BLaER1 treated with 17β-estradiol and CSF1 and Interleukin-3, amounts not matched to agents 10 nM and 100 nM (cell line): ENCODE measurements at regions not wholly inside any gene's neighbourhood (a gene's known extent, or its start where the extent isn't known, plus 50 kb on each side); places are given as distances from the start of the nearest gene placed in this dataset.
A peak's percentile ranks its signal among the peaks of the same experiment; 100 is the strongest.

Experiments
- H3K27ac ChIP-seq, 11 experiments: shearing (Covaris generic); formaldehyde crosslinking; 2 replicates each; pipeline ENCODE4 v1.8.1; 2022
- H3K27me3 ChIP-seq, 11 experiments: shearing (Covaris generic); formaldehyde crosslinking; 2 replicates each; pipeline ENCODE4 v1.8.1; 2022
- H3K36me3 ChIP-seq, 11 experiments: shearing (Covaris generic); formaldehyde crosslinking; 2 replicates each; pipeline ENCODE4 v1.8.1; 2022
- H3K4me1 ChIP-seq, 10 experiments: shearing (Covaris generic); formaldehyde crosslinking; 2 replicates each; pipeline ENCODE4 v1.8.1; 2022
- H3K4me2 ChIP-seq, 11 experiments: shearing (Covaris generic); formaldehyde crosslinking; 2 replicates each; pipeline ENCODE4 v1.8.1; 2022
- H3K4me3 ChIP-seq, 10 experiments: shearing (Covaris generic); formaldehyde crosslinking; 2 replicates each; pipeline ENCODE4 v1.8.1; 2022
- H3K9ac ChIP-seq, 11 experiments: shearing (Covaris generic); formaldehyde crosslinking; 2 replicates each; pipeline ENCODE4 v1.8.1; 2022
- H3K9me3 ChIP-seq, 11 experiments: shearing (Covaris generic); formaldehyde crosslinking; replicated peaks in 1 of 11; 2 replicates each; pipeline ENCODE4 v1.8.1; 2022
- H4K20me1 ChIP-seq, 11 experiments: shearing (Covaris generic); formaldehyde crosslinking; 2 replicates each; pipeline ENCODE4 v1.8.1; 2022
- Cebpa-rat ChIP-seq, 11 experiments: shearing (Covaris generic); IDR thresholded peaks; 2 replicates each; pipeline ENCODE4 v1.8.1; 2022

DNA sequence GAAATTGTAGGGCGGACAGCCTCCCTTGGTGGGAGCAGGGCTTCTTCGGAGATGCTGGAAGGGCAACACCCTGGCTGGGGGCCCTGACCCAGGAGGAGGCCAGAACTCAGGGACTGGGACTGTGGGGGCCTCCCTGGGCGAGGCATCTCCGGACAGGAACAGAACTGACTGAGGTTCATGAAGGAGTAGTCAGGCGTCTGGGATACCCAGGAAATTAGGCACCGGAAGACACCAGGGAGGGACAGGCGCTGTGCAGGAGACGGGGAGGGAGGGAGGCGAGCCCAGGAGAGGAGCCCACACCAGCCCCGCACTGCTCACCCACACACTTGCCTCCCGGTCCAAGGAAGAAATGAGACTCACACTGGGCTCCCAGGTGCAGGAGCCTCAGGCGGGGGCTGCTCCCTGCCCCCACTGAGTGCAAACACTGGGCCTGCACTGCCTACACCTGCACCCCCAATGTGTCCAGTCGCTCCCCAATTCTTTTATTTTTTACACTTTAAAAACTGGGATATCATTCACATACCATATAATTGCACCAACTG is 262.6 kb upstream of the SFSWAP start:
- no peaks in the 10 kb centered on the region for H3K36me3 ChIP-seq
- no peak overlapping the region for H3K9ac ChIP-seq
- H4K20me1 ChIP-seq, result no peaks in the 10 kb centered on the region
- no peak overlapping the region for H3K4me2 ChIP-seq
- no peak overlapping the region for H3K4me3 ChIP-seq
- TF ChIP-seq Cebpa-rat (IDR thresholded peaks at IDR 0.05), result no peak
- H3K4me1 ChIP-seq, result peaks cover 0 to 7% (median 0%) of the 10 kb centered on the region in 10 experiments; a peak in 1 of 20 replicates
- no peak overlapping the region for H3K27ac ChIP-seq
- peaks cover 0 to 21% (median 8%) of the 10 kb centered on the region in 11 experiments; a peak in 11 of 22 replicates for H3K9me3 ChIP-seq
- no peaks in the 10 kb centered on the region for H3K27me3 ChIP-seq

DNA sequence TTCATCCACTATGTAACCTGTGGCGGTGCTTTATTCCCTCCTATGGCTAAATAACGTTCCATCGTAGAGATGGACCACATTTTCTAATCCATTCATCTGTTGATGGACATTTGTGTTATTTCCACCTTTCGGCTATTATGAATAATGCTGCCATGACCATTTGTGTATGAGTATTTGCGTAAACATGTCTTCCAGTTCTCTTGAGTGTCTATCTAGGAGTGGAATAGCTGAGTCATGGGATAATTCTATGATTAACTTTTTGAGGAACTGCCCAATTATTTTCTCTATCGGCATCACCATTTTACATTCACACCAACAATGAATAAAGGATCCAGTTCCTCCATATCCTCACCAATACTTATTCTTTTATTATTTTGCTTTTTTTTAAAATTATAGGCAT is 261.9 kb upstream of the SFSWAP start:
- H3K9ac ChIP-seq, result no peak overlapping the region
- H4K20me1 ChIP-seq, result no peaks in the 10 kb centered on the region
- peaks cover 0 to 7% (median 0%) of the 10 kb centered on the region in 10 experiments; a peak in 1 of 20 replicates for H3K4me1 ChIP-seq
- H3K4me3 ChIP-seq, result no peak overlapping the region
- H3K27me3 ChIP-seq, result no peaks in the 10 kb centered on the region
- H3K9me3 ChIP-seq, result peaks cover 0 to 21% (median 8%) of the 10 kb centered on the region in 11 experiments; a peak in 11 of 22 replicates
- no peak for TF ChIP-seq Cebpa-rat (IDR thresholded peaks at IDR 0.05)
- H3K36me3 ChIP-seq, result no peaks in the 10 kb centered on the region
- H3K27ac ChIP-seq, result no peak overlapping the region
- no peak overlapping the region for H3K4me2 ChIP-seq

DNA sequence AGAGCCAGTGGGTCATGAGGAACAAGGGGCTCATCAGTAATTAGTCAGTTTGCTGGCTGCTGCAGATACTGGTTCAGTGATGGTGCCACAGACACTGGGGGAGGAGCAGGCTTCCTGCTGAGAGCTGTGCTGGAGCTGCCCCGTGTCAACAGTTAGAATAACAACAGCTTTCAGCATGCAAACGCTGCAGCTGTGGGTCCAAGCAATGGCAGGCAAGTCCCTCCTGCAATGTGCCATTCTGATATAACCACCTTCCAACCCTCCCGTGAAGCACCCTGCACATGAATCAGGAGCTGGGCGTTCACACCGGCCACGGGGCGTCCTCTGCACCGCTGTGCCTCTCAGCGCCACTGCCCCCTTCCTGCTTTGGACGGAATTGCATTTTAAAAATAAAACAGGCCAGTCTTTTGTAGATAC is 258.4 kb upstream of the SFSWAP start:
- Histone ChIP-seq H3K9me3 (peaks cover 0 to 21% (median 8%) of the 10 kb centered on the region in 11 experiments; a peak in 11 of 22 replicates), H3K27ac (no peak overlapping the region), H3K4me1 (peaks cover 0 to 14% (median 7%) of the 10 kb centered on the region in 10 experiments; a peak in 6 of 20 replicates), H3K36me3 (no peaks in the 10 kb centered on the region), H3K27me3 (no peaks in the 10 kb centered on the region), H4K20me1 (no peaks in the 10 kb centered on the region; a peak in 1 of 22 replicates), H3K9ac (no peak overlapping the region), H3K4me3 (no peak overlapping the region), H3K4me2 (0 out of 22 replicates have a peak overlapping the region, but pooled peaks of 1 of the 11 experiments have one; percentile 18)
- TF ChIP-seq Cebpa-rat (IDR thresholded peaks at IDR 0.05), result no peak

DNA sequence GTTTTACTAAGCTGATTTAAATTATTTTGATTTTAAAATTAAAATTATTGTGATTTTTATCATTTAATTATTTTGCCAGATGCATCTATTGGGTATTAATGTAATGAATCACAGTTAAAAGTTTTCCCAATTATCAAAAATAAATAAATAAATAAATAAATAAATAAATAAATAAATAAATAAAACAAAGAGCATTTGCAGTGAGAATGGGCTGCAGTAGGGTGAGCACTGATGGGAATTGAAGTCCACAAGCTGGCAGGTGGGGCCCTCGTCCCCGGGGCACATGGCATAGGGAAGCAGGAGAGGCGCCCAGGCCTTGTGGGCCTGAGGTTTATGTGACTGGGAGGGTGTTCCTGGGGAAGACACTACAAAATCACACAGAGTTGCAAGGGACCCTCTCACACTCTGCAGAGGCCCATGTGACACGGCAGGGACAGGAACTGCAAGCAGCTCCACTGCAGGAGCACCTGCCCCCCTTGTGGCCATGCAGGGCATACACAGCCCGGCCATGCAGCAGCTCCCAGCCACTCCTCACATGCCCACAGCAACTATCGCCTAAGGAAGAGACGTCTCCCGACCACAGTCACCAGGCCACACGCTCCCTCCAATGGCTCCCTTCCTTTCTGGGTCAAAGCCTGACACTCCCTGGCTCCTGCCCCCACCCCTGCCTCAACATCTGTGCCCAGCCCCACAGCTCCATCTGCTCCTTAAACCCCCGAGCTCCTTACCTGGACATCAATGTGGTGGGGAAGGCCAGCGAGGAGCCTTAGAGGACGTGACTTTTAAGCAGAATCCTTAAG is 256.3 kb upstream of the SFSWAP start:
- no peaks in the 10 kb centered on the region; a peak in 1 of 22 replicates for H4K20me1 ChIP-seq
- H3K27me3 ChIP-seq, result no peaks in the 10 kb centered on the region
- no peak overlapping the region for H3K9ac ChIP-seq
- TF ChIP-seq Cebpa-rat (IDR thresholded peaks at IDR 0.05), result no peak
- H3K4me3 ChIP-seq, result no peak overlapping the region
- H3K36me3 ChIP-seq, result no peaks in the 10 kb centered on the region
- peaks cover 0 to 15% (median 8%) of the 10 kb centered on the region in 11 experiments; a peak in 11 of 22 replicates for H3K9me3 ChIP-seq
- H3K4me1 ChIP-seq, result peaks cover 0 to 14% (median 7%) of the 10 kb centered on the region in 10 experiments; a peak in 6 of 20 replicates
- peak overlapping the region in 2 of 11 experiments; percentile 26 to 29; a peak in 1 of 22 replicates for H3K4me2 ChIP-seq
- no peak overlapping the region for H3K27ac ChIP-seq

DNA sequence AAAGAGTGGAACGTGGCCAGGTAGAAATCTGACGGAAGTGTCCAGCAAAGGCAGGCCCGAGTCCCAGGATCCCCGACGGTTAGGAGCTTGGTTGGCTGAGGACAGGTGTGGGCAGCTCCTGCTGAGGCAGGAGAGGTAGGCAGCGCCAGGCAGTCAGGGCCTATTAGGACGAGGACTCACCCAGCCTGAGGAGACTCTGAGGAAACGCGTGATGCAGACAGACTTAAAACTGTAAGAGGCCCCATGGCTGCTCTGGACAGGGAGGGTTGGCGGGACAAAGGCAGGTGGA is 255.7 kb upstream of the SFSWAP start:
- Histone ChIP-seq H3K4me3 (no peak overlapping the region), H3K27me3 (no peaks in the 10 kb centered on the region), H3K9ac (no peak overlapping the region), H3K36me3 (no peaks in the 10 kb centered on the region), H3K4me2 (no peak overlapping the region), H3K4me1 (peaks cover 0 to 14% (median 7%) of the 10 kb centered on the region in 10 experiments; a peak in 6 of 20 replicates), H3K27ac (no peak overlapping the region), H4K20me1 (no peaks in the 10 kb centered on the region; a peak in 1 of 22 replicates), H3K9me3 (peaks cover 0 to 15% (median 8%) of the 10 kb centered on the region in 11 experiments; a peak in 11 of 22 replicates)
- no peak for TF ChIP-seq Cebpa-rat (IDR thresholded peaks at IDR 0.05)

DNA sequence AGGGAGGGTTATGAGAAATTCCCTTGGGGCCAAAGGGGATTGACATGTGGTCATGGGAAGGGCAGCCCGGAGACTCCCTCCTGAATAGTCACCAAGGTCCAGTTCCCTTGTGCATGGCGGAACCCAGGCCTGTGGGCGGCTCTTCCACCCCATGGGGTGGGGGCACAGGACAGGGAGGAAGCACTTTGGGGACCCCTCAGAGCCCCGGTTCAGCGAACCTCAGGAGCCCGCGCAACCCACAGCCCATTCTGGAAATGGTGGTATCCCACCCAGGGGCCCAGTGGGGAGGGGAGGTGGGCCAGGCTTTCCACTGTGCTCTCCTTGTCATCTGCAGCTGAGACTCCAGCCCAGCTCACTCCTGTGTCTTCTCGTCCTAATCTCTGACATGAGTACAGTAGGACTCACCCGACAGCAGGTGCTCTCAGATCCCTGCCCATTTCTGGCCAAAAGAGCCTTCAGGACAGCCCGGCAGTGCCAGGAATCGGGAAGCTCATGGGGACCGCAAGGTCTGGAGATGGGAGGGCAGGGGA is 255.2 kb upstream of the SFSWAP start:
- peaks cover 0 to 11% (median 8%) of the 10 kb centered on the region in 11 experiments; a peak in 11 of 22 replicates for H3K9me3 ChIP-seq
- H3K9ac ChIP-seq, result no peak overlapping the region

DNA sequence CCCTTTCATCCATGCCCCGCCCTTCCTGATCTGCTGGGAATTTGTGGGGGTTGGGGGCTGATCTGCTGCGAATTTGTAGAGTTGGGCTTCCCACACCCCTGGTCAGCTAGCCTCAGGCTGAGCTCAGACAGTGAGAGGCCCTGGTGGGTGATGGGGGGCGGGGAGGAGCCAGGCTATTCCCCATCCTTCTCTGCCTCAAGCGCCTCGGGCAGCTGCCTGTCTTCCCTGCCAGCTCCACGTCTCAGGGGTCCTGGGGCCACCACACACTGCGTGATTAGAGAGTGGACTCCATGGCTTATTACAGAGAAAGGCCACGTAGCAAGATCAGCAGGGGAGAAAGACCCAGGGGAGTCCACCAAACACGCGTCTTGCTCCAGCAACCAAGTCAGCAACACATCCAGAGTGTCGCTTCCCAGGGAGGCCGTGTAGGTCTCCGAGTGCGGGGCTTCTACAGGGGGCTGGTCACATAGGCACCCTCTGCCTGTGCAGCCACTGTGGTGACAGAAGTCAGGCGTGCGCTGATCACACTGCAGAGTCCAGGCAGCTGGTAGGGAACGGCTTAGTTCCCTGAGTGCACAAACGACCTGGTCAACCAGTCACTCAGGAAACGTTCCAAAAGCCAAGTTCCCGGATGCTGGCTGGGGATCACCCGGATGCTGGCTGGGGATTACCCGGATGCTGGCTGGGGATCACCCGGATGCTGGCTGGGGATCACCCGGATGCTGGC is 254.4 kb upstream of the SFSWAP start:
- Histone ChIP-seq H3K9ac (no peak overlapping the region), H4K20me1 (no peaks in the 10 kb centered on the region; a peak in 1 of 22 replicates), H3K4me1 (peaks cover 0 to 14% (median 7%) of the 10 kb centered on the region in 10 experiments; a peak in 6 of 20 replicates), H3K4me2 (no peak overlapping the region), H3K4me3 (no peak overlapping the region), H3K27ac (no peak overlapping the region), H3K36me3 (no peaks in the 10 kb centered on the region), H3K27me3 (no peaks in the 10 kb centered on the region), H3K9me3 (peaks cover 0 to 5% (median 2%) of the 10 kb centered on the region in 11 experiments; a peak in 9 of 22 replicates)
- no peak for TF ChIP-seq Cebpa-rat (IDR thresholded peaks at IDR 0.05)

More for the DNA sequence above, 255.2 kb upstream of the SFSWAP start:
- Histone ChIP-seq H3K27ac (no peak overlapping the region), H4K20me1 (no peaks in the 10 kb centered on the region; a peak in 1 of 22 replicates), H3K36me3 (no peaks in the 10 kb centered on the region), H3K4me1 (peaks cover 0 to 14% (median 7%) of the 10 kb centered on the region in 10 experiments; a peak in 6 of 20 replicates), H3K4me2 (no peak overlapping the region), H3K27me3 (no peaks in the 10 kb centered on the region), H3K4me3 (no peak overlapping the region)
- no peak for TF ChIP-seq Cebpa-rat (IDR thresholded peaks at IDR 0.05)

DNA sequence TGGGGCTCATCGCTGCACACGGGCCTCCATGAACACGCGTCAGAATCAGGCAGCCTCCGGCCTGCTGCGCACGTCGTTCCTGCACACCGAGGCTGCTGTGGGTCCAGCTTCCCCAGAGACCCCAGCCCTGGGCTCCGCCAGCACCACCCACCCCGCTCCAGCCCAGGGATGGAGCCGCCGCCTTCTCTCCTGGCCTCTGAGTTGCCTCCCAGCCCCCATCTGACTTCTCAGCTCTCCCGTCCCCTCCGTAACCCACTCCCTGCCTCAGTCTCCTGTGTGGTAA is 253.9 kb upstream of the SFSWAP start:
- H3K4me2 ChIP-seq, result no peak overlapping the region
- no peak overlapping the region for H3K4me3 ChIP-seq
- H3K4me1 ChIP-seq, result peaks cover 0 to 14% (median 7%) of the 10 kb centered on the region in 10 experiments; a peak in 6 of 20 replicates
- no peak for TF ChIP-seq Cebpa-rat (IDR thresholded peaks at IDR 0.05)
- no peaks in the 10 kb centered on the region for H3K27me3 ChIP-seq
- no peak overlapping the region for H3K27ac ChIP-seq
- no peaks in the 10 kb centered on the region; a peak in 1 of 22 replicates for H4K20me1 ChIP-seq
- no peak overlapping the region for H3K9ac ChIP-seq
- no peaks in the 10 kb centered on the region for H3K36me3 ChIP-seq
- peaks cover 0 to 2% (median 0%) of the 10 kb centered on the region in 11 experiments; a peak in 1 of 22 replicates for H3K9me3 ChIP-seq
